Activated naive CD4-positive, alpha-beta T cell treated with anti-CD3 and anti-CD28 coated beads for 36 hours (primary cell): ENCODE measurements at regions not wholly inside any gene's neighbourhood (a gene's known extent, or its start where the extent isn't known, plus 50 kb on each side); places are given as distances from the start of the nearest gene placed in this dataset.

Experiments used
- CTCF ChIA-PET: fragments of 350-600 bp; sonication (Branson Sonifier 250); formaldehyde crosslinking; loops from one replicate; lab custom pipeline; 2021; ENCODE audit warnings: antibody characterized with exemption; lab: Charles Lee
- DNase-seq: peaks from one replicate; pipeline ENCODE4 v3.0.0-alpha.2; 2020
- H3K27ac Mint-ChIP-seq: one replicate; pipeline ENCODE4 v1.8.0; 2021; ENCODE audit warnings: mild to moderate bottlenecking, mixed read lengths
- H3K27me3 Mint-ChIP-seq: one replicate; pipeline ENCODE4 v1.8.0; 2021; ENCODE audit warnings: low read depth, mixed read lengths
- H3K36me3 Mint-ChIP-seq: one replicate; pipeline ENCODE4 v1.8.0; 2021; ENCODE audit warnings: low read depth, mixed read lengths
- H3K4me1 Mint-ChIP-seq: one replicate; pipeline ENCODE4 v1.8.0; 2021; ENCODE audit warnings: low read depth, mixed read lengths
- H3K4me3 Mint-ChIP-seq: one replicate; pipeline ENCODE4 v1.8.0; 2021; ENCODE audit warnings: mild to moderate bottlenecking, moderate library complexity, mixed read lengths
- H3K9me3 Mint-ChIP-seq: one replicate; pipeline ENCODE4 v1.8.0; 2021; ENCODE audit warnings: mixed read lengths
- intact Hi-C: fragments of 100-400 bp; cut with micrococcal nuclease; formaldehyde crosslinking; loops from one replicate; pipeline ENCODE4 v1.15.1; 2023

- no peaks in the 10 kb centered on the region for H3K4me1 Mint-ChIP-seq
- peaks cover 10% of the 10 kb centered on the region for H3K27me3 Mint-ChIP-seq
- no peaks in the 10 kb centered on the region for H3K9me3 Mint-ChIP-seq
- H3K4me3 Mint-ChIP-seq, result no peak overlapping the region
- CTCF ChIA-PET, result interaction anchor here (1.1 kb wide), 1 partner anchor 194 kb away, joined by 4 read pairs; no protein-coding TSS in a partner anchor
- no peak overlapping the region for H3K27ac Mint-ChIP-seq
- intact Hi-C loops, result no loop called here
- no peaks in the 10 kb centered on the region for H3K36me3 Mint-ChIP-seq
- no peak for DNase-seq
Observed at GRCh38 chr16:25419153-25419552, 161.5 kb upstream of the ZKSCAN2 start.

GRCh38 chr16:25416002-25416401 lies 158.4 kb upstream of the ZKSCAN2 start:
- no peak for DNase-seq
- H3K9me3 Mint-ChIP-seq, result no peaks in the 10 kb centered on the region
- H3K27me3 Mint-ChIP-seq, result no peaks in the 10 kb centered on the region
- H3K27ac Mint-ChIP-seq, result no peak overlapping the region
- no peak overlapping the region for H3K4me3 Mint-ChIP-seq
- no peaks in the 10 kb centered on the region for H3K4me1 Mint-ChIP-seq
- intact Hi-C loops, result no loop called here
- CTCF ChIA-PET, result no interaction called here
- H3K36me3 Mint-ChIP-seq, result no peaks in the 10 kb centered on the region

- DNase-seq, result no peak
- Mint-ChIP-seq H3K9me3 (no peaks in the 10 kb centered on the region), H3K27me3 (no peaks in the 10 kb centered on the region), H3K4me1 (no peaks in the 10 kb centered on the region), H3K36me3 (no peaks in the 10 kb centered on the region), H3K27ac (no peak overlapping the region), H3K4me3 (no peak overlapping the region)
- CTCF ChIA-PET, result no interaction called here
- intact Hi-C loops, result no loop called here
Observed at GRCh38 chr16:25413975-25414374, 156.3 kb upstream of the ZKSCAN2 start.

GRCh38 chr16:25413133-25413532 lies 155.5 kb upstream of the ZKSCAN2 start:
- H3K36me3 Mint-ChIP-seq, result no peaks in the 10 kb centered on the region
- CTCF ChIA-PET, result interaction anchor here (0.9 kb wide), 1 partner anchor 188 kb away, joined by 3 read pairs; no protein-coding TSS in a partner anchor
- no peak for DNase-seq
- intact Hi-C loops, result no loop called here
- H3K4me1 Mint-ChIP-seq, result no peaks in the 10 kb centered on the region
- H3K27me3 Mint-ChIP-seq, result no peaks in the 10 kb centered on the region
- no peaks in the 10 kb centered on the region for H3K9me3 Mint-ChIP-seq
- no peak overlapping the region for H3K27ac Mint-ChIP-seq
- no peak overlapping the region for H3K4me3 Mint-ChIP-seq

DNA sequence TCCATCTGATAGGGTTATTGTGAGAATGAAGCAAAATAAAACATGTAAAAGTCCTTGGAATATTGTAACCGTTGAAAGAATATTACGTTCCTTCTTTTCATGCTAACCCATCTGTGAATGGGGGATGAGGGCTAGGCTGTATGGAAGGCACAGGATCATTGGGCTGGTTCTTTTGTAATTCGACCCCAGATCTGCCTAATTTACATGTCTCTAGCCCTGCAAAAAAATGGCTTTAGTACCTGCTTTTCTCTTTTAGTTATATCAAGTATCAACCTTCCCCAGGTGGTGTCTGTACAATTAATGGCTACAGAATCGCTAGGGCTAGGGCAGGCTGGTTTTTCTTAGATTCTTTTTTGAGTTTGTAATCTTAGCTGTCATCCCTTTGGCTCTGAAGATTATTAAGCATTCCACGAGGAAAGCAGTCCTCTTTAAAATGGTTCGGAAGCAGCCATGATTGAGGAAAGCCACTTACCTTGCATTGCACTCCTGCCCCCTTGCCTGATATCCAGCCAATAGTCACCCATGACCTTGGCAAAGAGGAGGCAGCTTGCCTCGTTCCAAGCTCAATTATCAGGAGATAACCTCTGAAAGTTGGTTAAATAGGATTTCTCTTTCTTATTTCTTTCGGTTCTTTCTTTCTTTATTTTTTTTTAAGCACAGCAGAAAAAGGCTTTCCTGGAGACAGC lies 153.9 kb upstream of the ZKSCAN2 start:
- CTCF ChIA-PET, result no interaction called here
- Mint-ChIP-seq H3K9me3 (no peaks in the 10 kb centered on the region), H3K27me3 (no peaks in the 10 kb centered on the region), H3K27ac (no peak overlapping the region), H3K4me1 (no peaks in the 10 kb centered on the region), H3K36me3 (no peaks in the 10 kb centered on the region), H3K4me3 (no peak overlapping the region)
- no peak for DNase-seq
- intact Hi-C loops, result no loop called here

DNA sequence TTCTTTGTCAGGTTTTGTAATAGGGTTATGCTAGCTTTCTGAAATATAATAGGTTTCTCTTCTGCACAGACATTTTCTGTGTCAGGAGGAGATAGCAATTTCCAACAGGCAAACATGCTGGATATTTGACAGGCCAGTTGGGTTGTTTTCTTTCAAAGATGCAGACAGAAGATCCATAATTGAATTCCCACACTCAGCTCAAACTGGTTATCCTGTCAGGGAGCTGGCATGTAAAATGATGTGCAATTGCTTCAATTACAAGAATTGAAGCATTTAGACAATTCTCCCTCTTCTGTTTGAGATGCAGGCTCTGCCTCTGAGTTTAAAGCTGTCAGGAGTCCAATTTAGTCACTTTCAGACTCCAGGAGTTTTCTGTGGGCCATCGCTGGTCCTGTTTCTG lies 146.2 kb upstream of the ZKSCAN2 start:
- Mint-ChIP-seq H3K36me3 (no peaks in the 10 kb centered on the region), H3K27ac (no peak overlapping the region), H3K4me3 (no peak overlapping the region), H3K27me3 (peaks cover 7% of the 10 kb centered on the region), H3K4me1 (no peaks in the 10 kb centered on the region), H3K9me3 (peaks cover 1% of the 10 kb centered on the region)
- intact Hi-C loops, result no loop called here
- CTCF ChIA-PET, result no interaction called here
- DNase-seq, result no peak

GRCh38 chr16:25395528-25395927 lies 137.9 kb upstream of the ZKSCAN2 start:
- H3K9me3 Mint-ChIP-seq, result peaks cover 20% of the 10 kb centered on the region
- H3K27ac Mint-ChIP-seq, result no peak overlapping the region
- DNase-seq, result no peak
- H3K4me3 Mint-ChIP-seq, result no peak overlapping the region
- CTCF ChIA-PET, result interaction anchor here (0.7 kb wide), 1 partner anchor 119 kb away, joined by 3 read pairs; no protein-coding TSS in a partner anchor
- no peaks in the 10 kb centered on the region for H3K36me3 Mint-ChIP-seq
- intact Hi-C loops, result no loop called here
- H3K27me3 Mint-ChIP-seq, result peaks cover 12% of the 10 kb centered on the region
- no peaks in the 10 kb centered on the region for H3K4me1 Mint-ChIP-seq

DNA sequence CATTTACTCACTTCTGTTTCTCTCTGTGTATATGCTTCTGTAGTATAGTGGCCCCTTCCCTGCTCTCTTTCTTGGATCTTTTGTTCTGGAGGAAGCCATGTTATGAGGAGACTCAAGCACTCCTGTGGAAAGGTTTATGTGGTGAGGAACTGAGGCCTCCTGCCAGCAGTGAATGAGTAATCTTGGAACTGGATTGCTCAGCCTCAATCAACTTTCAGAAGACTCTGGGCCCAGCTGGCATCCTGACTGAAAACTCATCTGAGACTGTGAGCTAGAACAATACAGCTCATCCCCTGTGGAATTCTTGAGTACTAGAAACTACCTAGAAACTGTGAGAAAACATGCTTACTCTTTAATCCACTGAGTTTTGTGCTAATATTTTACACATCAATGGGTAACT lies 133.1 kb upstream of the ZKSCAN2 start:
- DNase-seq, result peak; percentile 8
- CTCF ChIA-PET, result no interaction called here
- Mint-ChIP-seq H3K4me1 (no peaks in the 10 kb centered on the region), H3K27me3 (peaks cover 10% of the 10 kb centered on the region), H3K27ac (no peak overlapping the region), H3K9me3 (peaks cover 8% of the 10 kb centered on the region), H3K36me3 (no peaks in the 10 kb centered on the region), H3K4me3 (no peak overlapping the region)
- intact Hi-C loops, result no loop called here

- Mint-ChIP-seq H3K27me3 (peaks cover 3% of the 10 kb centered on the region), H3K27ac (no peak overlapping the region), H3K36me3 (no peaks in the 10 kb centered on the region), H3K9me3 (no peaks in the 10 kb centered on the region), H3K4me3 (no peak overlapping the region), H3K4me1 (no peaks in the 10 kb centered on the region)
- CTCF ChIA-PET, result no interaction called here
- DNase-seq, result no peak
- intact Hi-C loops, result no loop called here
Observed at GRCh38 chr16:25374556-25374955, 116.9 kb upstream of the ZKSCAN2 start.

GRCh38 chr16:25372716-25373115 lies 115.1 kb upstream of the ZKSCAN2 start:
- CTCF ChIA-PET, result no interaction called here
- intact Hi-C loops, result no loop called here
- Mint-ChIP-seq H3K4me3 (no peak overlapping the region), H3K4me1 (no peaks in the 10 kb centered on the region), H3K9me3 (peaks cover 1% of the 10 kb centered on the region), H3K27me3 (peaks cover 3% of the 10 kb centered on the region), H3K36me3 (no peaks in the 10 kb centered on the region), H3K27ac (no peak overlapping the region)
- DNase-seq, result no peak

GRCh38 chr16:25371342-25371741 lies 113.7 kb upstream of the ZKSCAN2 start:
- no peak overlapping the region for H3K4me3 Mint-ChIP-seq
- intact Hi-C loops, result no loop called here
- no peak overlapping the region for H3K27ac Mint-ChIP-seq
- H3K4me1 Mint-ChIP-seq, result no peaks in the 10 kb centered on the region
- no peaks in the 10 kb centered on the region for H3K36me3 Mint-ChIP-seq
- no peak for DNase-seq
- CTCF ChIA-PET, result no interaction called here
- H3K27me3 Mint-ChIP-seq, result peaks cover 7% of the 10 kb centered on the region
- peaks cover 1% of the 10 kb centered on the region for H3K9me3 Mint-ChIP-seq

DNA sequence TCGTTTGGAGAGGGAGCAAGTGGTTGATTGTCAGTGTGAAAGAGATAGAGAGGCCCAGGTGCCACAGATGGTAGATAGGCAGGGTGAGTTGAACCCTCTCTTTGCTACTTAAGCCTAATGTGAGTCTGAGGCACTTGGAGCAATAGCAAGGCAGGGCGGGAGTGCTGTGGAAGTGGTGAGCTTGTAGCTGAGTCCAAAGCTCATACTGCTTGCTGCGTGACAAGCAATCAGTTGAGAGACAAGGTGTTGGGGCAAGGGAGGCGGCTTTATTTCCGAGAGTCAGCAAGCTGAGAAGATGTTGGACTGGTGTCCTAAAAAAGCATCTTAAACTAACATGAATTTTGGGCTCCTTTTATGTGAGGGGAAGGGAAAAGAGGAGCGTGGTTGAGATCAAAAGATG lies 112.9 kb upstream of the ZKSCAN2 start:
- CTCF ChIA-PET, result no interaction called here
- Mint-ChIP-seq H3K36me3 (no peaks in the 10 kb centered on the region), H3K4me3 (no peak overlapping the region), H3K4me1 (no peaks in the 10 kb centered on the region), H3K27ac (no peak overlapping the region), H3K9me3 (peaks cover 1% of the 10 kb centered on the region), H3K27me3 (peaks cover 6% of the 10 kb centered on the region)
- DNase-seq, result no peak
- intact Hi-C loops, result no loop called here

DNA sequence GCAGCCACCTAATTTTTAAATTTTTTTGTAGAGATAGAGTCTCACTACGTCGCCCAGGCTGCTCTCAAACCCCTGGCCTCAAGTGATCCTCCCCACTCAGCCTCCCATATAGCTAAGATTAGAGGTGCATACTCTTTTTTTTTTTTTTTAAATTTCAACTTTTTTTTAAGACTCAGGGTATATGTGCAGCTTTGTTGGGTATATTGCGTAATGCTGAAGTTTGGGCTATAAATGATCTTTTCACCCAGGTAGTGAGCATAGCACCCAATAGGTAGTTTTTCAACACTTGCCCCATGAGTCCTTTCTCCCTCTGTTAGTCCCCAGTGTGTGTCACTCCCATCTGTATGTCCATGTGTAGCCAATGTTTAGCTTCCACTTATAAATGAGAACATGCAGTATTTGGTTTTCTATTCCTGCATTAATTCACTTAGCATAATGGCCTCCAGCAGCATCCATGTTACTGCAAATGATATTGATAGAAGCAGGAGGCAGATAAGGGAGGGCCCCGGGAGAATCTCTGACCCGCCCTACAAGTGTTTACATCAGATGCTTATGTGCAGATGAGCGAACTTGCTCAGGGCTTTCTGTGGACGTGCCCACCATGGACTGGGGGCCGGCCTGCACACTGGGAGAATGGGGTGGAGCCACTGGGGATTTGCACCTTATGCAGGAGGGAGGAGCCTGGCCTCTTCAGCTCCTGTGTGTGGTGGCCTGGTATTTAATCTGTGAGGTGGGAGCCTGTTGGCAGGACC lies 110.3 kb upstream of the ZKSCAN2 start:
- intact Hi-C loops, result loop anchor here (10.0 kb wide), 1 partner anchor 133 kb away; no protein-coding TSS in a partner anchor
- Mint-ChIP-seq H3K36me3 (no peaks in the 10 kb centered on the region), H3K4me1 (no peaks in the 10 kb centered on the region), H3K9me3 (peaks cover 1% of the 10 kb centered on the region), H3K27ac (no peak overlapping the region), H3K27me3 (peaks cover 9% of the 10 kb centered on the region), H3K4me3 (no peak overlapping the region)
- DNase-seq, result no peak
- CTCF ChIA-PET, result no interaction called here
